ENCODE measurements at regions not wholly inside any gene's neighbourhood (a gene's known extent, or its start where the extent isn't known, plus 50 kb on each side); places are given as distances from the start of the nearest gene placed in this dataset.

DNA sequence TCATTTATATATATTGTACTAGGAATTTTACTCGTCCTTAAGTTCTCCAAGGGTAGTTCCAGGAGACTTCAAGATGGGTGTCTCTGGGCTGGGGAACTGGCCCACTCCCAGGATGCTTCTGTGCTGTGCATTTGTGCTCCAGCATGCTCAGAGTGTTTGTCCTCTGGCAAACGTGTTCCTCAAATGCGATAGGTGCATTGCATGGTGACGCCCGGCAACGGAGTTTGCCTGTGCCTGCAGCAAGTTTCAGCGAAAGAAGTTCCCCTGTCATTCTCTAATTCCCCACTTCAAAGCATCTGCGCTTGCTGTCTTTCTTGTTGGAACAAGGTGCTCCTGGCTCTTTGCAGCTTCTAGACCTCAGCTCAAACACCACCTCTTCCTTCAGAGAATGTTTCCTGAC is 465.1 kb downstream of the GALR1 start:
- Histone ChIP-seq H3K9me3 (ENCODE audit: low read length) (no peaks in the 10 kb centered on the region), H3K27ac (ENCODE audit: low read depth, low read length, poor library complexity, severe bottlenecking) (no peak overlapping the region), H3K79me2 (ENCODE audit: insufficient read depth, low read depth, low read length) (no peaks in the 10 kb centered on the region), H3K36me3 (ENCODE audit: insufficient read depth, low read length) (no peaks in the 10 kb centered on the region), H2AFZ (ENCODE audit: low read length) (no peak overlapping the region), H3K9me2 (ENCODE audit: insufficient read depth, low read length) (no peaks in the 10 kb centered on the region), H3K4me3 (ENCODE audit: low read depth, low read length, poor library complexity, severe bottlenecking) (no peak overlapping the region), H3K4me2 (ENCODE audit: low read length) (no peak overlapping the region), H3K4me1 (ENCODE audit: insufficient read depth, low read length, poor library complexity, severe bottlenecking) (no peaks in the 10 kb centered on the region), H4K20me1 (ENCODE audit: insufficient read depth, low read length) (no peaks in the 10 kb centered on the region)
- ChIA-PET POLR2A (no interaction called here), CTCF (ENCODE audit: unreplicated experiment) (no interaction called here)
- DNase-seq (ENCODE audit: low spot score) = no peak
- BruUV-seq (replicated peaks) = no TSS peak
- TF ChIP-seq, protein P1, sequence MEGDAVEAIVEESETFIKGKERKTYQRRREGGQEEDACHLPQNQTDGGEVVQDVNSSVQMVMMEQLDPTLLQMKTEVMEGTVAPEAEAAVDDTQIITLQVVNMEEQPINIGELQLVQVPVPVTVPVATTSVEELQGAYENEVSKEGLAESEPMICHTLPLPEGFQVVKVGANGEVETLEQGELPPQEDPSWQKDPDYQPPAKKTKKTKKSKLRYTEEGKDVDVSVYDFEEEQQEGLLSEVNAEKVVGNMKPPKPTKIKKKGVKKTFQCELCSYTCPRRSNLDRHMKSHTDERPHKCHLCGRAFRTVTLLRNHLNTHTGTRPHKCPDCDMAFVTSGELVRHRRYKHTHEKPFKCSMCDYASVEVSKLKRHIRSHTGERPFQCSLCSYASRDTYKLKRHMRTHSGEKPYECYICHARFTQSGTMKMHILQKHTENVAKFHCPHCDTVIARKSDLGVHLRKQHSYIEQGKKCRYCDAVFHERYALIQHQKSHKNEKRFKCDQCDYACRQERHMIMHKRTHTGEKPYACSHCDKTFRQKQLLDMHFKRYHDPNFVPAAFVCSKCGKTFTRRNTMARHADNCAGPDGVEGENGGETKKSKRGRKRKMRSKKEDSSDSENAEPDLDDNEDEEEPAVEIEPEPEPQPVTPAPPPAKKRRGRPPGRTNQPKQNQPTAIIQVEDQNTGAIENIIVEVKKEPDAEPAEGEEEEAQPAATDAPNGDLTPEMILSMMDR (conservative IDR thresholded peaks at IDR 0.05; ENCODE audit: low read length) = no peak
- TF ChIP-seq EZH2phosphoT487 (IDR thresholded peaks at IDR 0.05; ENCODE audit: borderline replicate concordance, low read depth, low read length) = no peak
- intact Hi-C loops (cut with micrococcal nuclease; ENCODE audit: unreplicated experiment) = no loop called here

DNA sequence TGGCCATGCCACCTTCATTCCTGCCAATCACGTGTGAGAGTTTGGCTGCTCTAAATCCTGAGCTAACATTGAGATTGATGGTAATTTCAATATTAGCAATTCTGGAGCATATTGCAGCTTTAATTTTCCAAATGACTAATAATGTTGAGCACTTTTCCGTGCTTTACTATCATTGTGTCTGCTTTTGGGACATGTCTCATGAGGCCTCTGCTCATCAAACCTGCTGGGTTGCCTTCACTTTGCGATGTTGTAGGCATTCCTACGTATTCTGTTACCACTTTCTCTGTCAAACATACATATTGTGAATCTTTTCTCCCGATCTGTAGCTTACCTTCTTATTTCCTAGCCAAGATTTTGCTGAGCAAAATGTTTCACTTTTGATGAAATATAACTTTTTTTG is 466.6 kb downstream of the GALR1 start:
- no peak overlapping the region for H2AFZ ChIP-seq (ENCODE audit: low read length)
- TF ChIP-seq, protein P1 (conservative IDR thresholded peaks at IDR 0.05; ENCODE audit: low read length) = no peak
- H3K79me2 ChIP-seq (ENCODE audit: insufficient read depth, low read depth, low read length) = no peaks in the 10 kb centered on the region
- H3K9me3 ChIP-seq (ENCODE audit: low read length) = no peaks in the 10 kb centered on the region
- POLR2A ChIA-PET = interaction anchor here (0.6 to 1.0 kb wide), 3 partner anchors 8 to 76 kb away, joined by 3 to 4 read pairs (median 3); no protein-coding TSS in a partner anchor
- H3K4me3 ChIP-seq (ENCODE audit: low read depth, low read length, poor library complexity, severe bottlenecking) = no peak overlapping the region
- H4K20me1 ChIP-seq (ENCODE audit: insufficient read depth, low read length) = no peaks in the 10 kb centered on the region
- no peak overlapping the region for H3K27ac ChIP-seq (ENCODE audit: low read depth, low read length, poor library complexity, severe bottlenecking)
- no peak for DNase-seq (ENCODE audit: low spot score)
- no peak overlapping the region for H3K4me2 ChIP-seq (ENCODE audit: low read length)
- no peaks in the 10 kb centered on the region for H3K36me3 ChIP-seq (ENCODE audit: insufficient read depth, low read length)
- intact Hi-C loops (cut with micrococcal nuclease; ENCODE audit: unreplicated experiment) = no loop called here
- H3K4me1 ChIP-seq (ENCODE audit: insufficient read depth, low read length, poor library complexity, severe bottlenecking) = no peaks in the 10 kb centered on the region
- no peaks in the 10 kb centered on the region for H3K9me2 ChIP-seq (ENCODE audit: insufficient read depth, low read length)
- BruUV-seq (replicated peaks) = no TSS peak
- CTCF ChIA-PET (ENCODE audit: unreplicated experiment) = no interaction called here

DNA sequence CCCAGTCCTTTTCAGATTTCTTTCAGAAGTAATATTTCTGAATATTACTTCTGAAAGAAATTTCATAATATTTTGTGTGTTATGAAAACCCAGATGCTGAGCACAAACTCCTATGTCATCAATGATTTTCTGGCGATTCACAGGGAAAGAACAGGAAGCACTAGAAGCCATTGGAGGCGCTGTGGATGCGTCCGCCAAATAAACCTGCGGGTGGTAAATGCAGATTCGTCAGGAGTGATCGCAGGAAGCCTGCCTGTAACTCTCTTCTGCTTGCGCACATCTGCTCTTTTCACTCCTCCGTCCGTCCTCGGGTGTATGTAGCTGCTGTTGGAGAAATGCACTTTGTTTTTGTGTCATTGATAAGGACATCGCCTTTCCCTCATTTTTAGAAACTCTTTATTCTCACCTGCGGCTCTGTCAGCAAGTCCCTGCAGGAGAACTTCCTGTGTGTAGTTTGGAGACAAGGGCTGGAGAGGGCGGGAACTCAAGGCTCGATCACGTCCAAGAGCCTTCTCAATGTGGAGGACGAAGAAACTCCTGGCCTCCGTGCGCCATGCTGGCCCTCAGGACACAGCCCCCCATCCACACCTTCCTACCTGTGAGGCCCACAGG is 483.8 kb downstream of the GALR1 start:
- CTCF ChIA-PET (ENCODE audit: unreplicated experiment) = no interaction called here
- TF ChIP-seq EZH2phosphoT487 (IDR thresholded peaks at IDR 0.05; ENCODE audit: borderline replicate concordance, low read depth, low read length) = no peak
- TF ChIP-seq, protein P1 (conservative IDR thresholded peaks at IDR 0.05; ENCODE audit: low read length) = no peak
- POLR2A ChIA-PET = no interaction called here
- no peaks in the 10 kb centered on the region for H3K9me2 ChIP-seq (ENCODE audit: insufficient read depth, low read length)
- intact Hi-C loops (cut with micrococcal nuclease; ENCODE audit: unreplicated experiment) = no loop called here
- H4K20me1 ChIP-seq (ENCODE audit: insufficient read depth, low read length) = no peaks in the 10 kb centered on the region
- no peak overlapping the region for H2AFZ ChIP-seq (ENCODE audit: low read length)
- H3K4me3 ChIP-seq (ENCODE audit: low read depth, low read length, poor library complexity, severe bottlenecking) = no peak overlapping the region
- H3K36me3 ChIP-seq (ENCODE audit: insufficient read depth, low read length) = no peaks in the 10 kb centered on the region
- no TSS peak for BruUV-seq (replicated peaks)
- no peaks in the 10 kb centered on the region for H3K79me2 ChIP-seq (ENCODE audit: insufficient read depth, low read depth, low read length)
- no peak for DNase-seq (ENCODE audit: low spot score)
- H3K4me1 ChIP-seq (ENCODE audit: insufficient read depth, low read length, poor library complexity, severe bottlenecking) = no peaks in the 10 kb centered on the region
- no peak overlapping the region for H3K4me2 ChIP-seq (ENCODE audit: low read length)
- H3K9me3 ChIP-seq (ENCODE audit: low read length) = no peaks in the 10 kb centered on the region
- H3K27ac ChIP-seq (ENCODE audit: low read depth, low read length, poor library complexity, severe bottlenecking) = no peak overlapping the region
